ENCODE measurements at regions not wholly inside any gene's neighbourhood (a gene's known extent, or its start where the extent isn't known, plus 50 kb on each side); places are given as distances from the start of the nearest gene placed in this dataset.

DNA sequence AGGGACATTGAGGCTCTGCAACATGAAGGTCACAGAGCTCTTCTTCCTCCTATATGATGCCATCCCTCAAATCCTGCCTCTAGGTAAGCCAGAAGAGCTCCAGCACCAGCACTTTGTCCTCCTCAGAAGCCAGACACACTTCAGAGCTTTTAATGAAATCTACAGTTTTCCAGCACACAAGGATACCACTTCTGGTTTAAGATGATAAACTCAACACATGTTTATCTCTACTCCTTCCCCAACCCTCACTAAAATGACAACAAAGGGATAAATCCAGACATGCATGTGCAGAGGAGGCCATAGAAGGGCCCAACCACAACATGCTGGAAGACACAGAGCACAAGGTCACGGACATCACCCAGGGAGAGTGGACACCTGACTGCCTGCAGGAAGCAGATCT is 195.3 kb downstream of the USP12 start:
- Histone ChIP-seq H3K4me1 (no peaks in the 10 kb centered on the region), H3K27me3 (peaks cover 0 to 18% of the 10 kb centered on the region in 2 donors), H3K36me3 (no peaks in the 10 kb centered on the region), H3K27ac (no peak overlapping the region), H3K4me3 (no peak overlapping the region), H3K9me3 (no peaks in the 10 kb centered on the region)
- DNase-seq = no peak
- intact Hi-C loops (cut with DNase I; ENCODE audit: low total_unique reads) = loop anchor here (10.0 kb wide), 1 partner anchor 848 kb away; no protein-coding TSS in a partner anchor
- TF ChIP-seq, protein P1, sequence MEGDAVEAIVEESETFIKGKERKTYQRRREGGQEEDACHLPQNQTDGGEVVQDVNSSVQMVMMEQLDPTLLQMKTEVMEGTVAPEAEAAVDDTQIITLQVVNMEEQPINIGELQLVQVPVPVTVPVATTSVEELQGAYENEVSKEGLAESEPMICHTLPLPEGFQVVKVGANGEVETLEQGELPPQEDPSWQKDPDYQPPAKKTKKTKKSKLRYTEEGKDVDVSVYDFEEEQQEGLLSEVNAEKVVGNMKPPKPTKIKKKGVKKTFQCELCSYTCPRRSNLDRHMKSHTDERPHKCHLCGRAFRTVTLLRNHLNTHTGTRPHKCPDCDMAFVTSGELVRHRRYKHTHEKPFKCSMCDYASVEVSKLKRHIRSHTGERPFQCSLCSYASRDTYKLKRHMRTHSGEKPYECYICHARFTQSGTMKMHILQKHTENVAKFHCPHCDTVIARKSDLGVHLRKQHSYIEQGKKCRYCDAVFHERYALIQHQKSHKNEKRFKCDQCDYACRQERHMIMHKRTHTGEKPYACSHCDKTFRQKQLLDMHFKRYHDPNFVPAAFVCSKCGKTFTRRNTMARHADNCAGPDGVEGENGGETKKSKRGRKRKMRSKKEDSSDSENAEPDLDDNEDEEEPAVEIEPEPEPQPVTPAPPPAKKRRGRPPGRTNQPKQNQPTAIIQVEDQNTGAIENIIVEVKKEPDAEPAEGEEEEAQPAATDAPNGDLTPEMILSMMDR (IDR thresholded peaks at IDR 0.05) = no peak

DNA sequence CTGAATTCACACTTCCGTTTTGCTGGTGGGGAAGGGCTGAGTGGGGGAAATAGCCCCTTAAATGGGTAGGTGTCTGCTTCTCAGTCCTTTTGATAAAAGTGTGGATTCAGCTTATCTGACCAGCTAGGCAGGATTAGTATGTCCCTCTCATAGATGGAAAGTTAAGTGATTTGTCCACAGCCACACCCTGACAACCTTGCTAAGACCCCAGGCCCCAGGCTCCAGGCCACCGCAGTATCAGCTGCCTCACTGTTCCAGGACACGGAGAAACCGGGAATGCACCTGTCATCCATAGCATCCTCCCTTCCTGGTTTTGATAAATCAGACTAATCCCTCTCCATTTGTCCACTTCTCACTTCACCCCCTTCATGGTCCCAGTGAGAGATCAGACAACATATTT is 197.7 kb downstream of the USP12 start:
- no peak overlapping the region for H3K4me3 ChIP-seq
- H3K9me3 ChIP-seq = no peaks in the 10 kb centered on the region
- no peaks in the 10 kb centered on the region for H3K4me1 ChIP-seq
- H3K27me3 ChIP-seq = peaks cover 0 to 18% of the 10 kb centered on the region in 2 donors
- no peaks in the 10 kb centered on the region for H3K36me3 ChIP-seq
- no peak overlapping the region for H3K27ac ChIP-seq
- DNase-seq = no peak
- intact Hi-C loops (cut with DNase I; ENCODE audit: low total_unique reads) = loop anchor here (10.0 kb wide), 1 partner anchor 851 kb away; no protein-coding TSS in a partner anchor
- TF ChIP-seq, protein P1 (IDR thresholded peaks at IDR 0.05) = no peak

DNA sequence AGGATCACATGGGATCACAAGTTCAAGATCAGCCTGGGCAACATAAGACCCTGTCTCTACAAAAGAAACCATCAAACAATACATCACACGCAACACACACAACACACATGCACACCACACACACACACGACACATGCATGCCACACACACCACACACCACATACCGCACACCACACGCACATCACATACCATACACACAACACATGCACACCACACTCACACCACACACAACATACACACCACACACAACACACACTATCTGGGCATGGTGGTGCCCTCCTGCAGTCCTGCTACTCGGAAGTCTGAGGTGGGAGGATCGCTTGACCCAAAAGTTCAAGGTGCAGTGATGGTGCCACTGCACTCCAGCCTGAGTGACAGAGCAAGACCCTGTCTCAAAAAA is 198.3 kb downstream of the USP12 start:
- Histone ChIP-seq H3K27me3 (peaks cover 0 to 19% of the 10 kb centered on the region in 2 donors), H3K36me3 (no peaks in the 10 kb centered on the region), H3K27ac (no peak overlapping the region), H3K4me1 (no peaks in the 10 kb centered on the region), H3K4me3 (no peak overlapping the region), H3K9me3 (no peaks in the 10 kb centered on the region)
- intact Hi-C loops (cut with DNase I; ENCODE audit: low total_unique reads) = loop anchor here (10.0 kb wide), 1 partner anchor 852 kb away; no protein-coding TSS in a partner anchor
- DNase-seq = no peak
- TF ChIP-seq, protein P1 (IDR thresholded peaks at IDR 0.05) = no peak

DNA sequence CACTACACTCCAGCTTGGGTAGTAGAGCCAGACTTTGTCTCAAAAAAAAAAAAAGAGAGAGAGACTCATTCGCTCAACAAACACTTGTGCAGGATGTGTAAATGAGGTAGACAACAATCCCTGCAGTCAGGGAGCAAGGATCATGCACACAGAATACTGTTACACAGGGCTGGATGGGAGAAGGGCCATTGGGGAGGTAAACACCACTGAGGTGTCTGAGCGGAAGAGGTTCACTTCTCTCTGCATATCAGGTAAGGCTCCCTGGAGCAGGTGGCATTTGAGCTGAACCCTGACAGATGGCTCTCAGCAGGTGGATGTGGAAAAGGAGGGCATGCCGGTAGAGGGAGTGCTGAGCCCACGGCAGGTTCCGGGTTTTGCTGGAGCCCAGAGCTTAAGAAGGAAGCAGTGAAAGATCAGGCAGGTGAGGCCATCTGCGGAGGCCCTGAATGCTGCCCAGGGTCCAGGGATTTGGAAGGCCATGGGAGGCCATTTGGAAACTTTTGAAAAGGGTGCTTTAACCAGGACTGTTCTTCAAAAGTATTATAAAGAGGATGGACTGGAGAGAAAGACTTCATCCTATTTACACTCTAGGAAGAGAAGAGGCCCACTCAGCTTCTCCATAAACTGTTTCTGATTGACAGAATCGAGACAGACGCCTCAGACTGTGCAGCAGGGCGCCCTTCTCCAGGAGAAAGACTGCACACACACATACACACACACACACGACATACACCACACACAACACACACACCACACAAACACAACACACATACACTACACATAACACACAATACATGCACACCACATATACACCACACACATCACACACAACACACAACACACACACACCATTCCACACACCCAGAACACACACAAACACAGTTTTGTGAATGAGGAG is 199.4 kb downstream of the USP12 start:
- Histone ChIP-seq H3K27me3 (peaks cover 0 to 30% of the 10 kb centered on the region in 2 donors), H3K27ac (no peak overlapping the region), H3K36me3 (no peaks in the 10 kb centered on the region), H3K9me3 (no peaks in the 10 kb centered on the region), H3K4me1 (no peaks in the 10 kb centered on the region), H3K4me3 (no peak overlapping the region)
- TF ChIP-seq, protein P1 (IDR thresholded peaks at IDR 0.05) = no peak
- intact Hi-C loops (cut with DNase I; ENCODE audit: low total_unique reads) = loop anchor here (10.0 kb wide), 1 partner anchor 853 kb away; no protein-coding TSS in a partner anchor
- no peak for DNase-seq

DNA sequence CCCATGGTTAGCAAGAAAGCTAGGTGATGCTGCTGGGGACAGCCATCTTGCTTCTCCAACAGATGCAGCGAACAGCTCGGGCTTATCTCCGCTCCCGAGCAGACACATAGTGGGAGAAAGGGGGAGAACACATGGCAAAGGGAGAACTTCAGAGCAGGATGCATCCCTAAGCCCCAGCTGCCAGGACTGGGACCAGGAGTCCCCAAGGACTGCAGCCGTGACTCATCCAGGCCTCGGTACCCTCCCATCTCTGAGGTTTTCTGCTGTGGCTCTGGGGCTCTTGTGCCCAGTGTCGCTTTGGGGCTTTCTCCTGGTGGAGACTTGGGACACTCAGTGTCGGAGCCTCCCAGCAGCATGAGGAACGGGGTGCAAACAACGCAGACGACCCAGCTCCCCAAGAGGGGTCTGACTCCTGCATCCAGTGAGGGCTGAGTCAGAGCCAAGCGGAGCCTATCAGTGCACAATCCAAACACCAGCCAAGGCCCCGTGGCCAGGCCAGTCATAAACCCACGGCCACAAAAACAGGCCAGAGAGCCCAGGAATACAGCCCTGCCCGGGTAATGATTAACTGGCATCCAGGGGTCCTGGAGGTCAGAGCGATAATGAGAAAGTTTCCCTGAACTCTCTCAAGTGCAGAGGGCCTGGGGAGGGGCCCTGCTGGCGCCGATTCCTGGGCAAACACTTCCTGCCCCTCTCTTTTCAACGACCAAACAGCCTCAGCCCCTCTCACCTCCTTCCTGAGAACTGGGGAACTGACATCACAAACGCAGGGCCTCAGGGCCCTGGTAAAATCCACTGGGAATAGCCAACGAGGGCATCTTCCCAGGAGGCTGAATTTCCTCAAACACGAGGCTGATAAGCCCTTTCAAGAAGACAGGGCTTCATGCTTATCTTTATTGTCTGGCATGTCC is 202.9 kb downstream of the USP12 start:
- Histone ChIP-seq H3K4me1 (peaks cover 0 to 19% (median 0%) of the 10 kb centered on the region in 4 donors), H3K27me3 (peaks cover 0 to 21% of the 10 kb centered on the region in 2 donors), H3K36me3 (no peaks in the 10 kb centered on the region), H3K27ac (no peak overlapping the region), H3K9me3 (no peaks in the 10 kb centered on the region), H3K4me3 (no peak overlapping the region)
- intact Hi-C loops (cut with DNase I; ENCODE audit: low total_unique reads) = no loop called here
- TF ChIP-seq, protein P1 (IDR thresholded peaks at IDR 0.05) = no peak
- DNase-seq = no peak
